Coronary artery (tissue), 2 donors: ENCODE measurements at regions not wholly inside any gene's neighbourhood (a gene's known extent, or its start where the extent isn't known, plus 50 kb on each side); places are given as distances from the start of the nearest gene placed in this dataset.

Experiments
- DNase-seq: peaks from one replicate; pipeline ENCODE4 v3.0.0-alpha.2; 2017; ENCODE audit warnings: low spot score
- H3K27ac ChIP-seq, 2 donors: fragments of 200-600 bp; sonication (generic); one replicate each; pipeline ENCODE4 v1.5.1; 2016 to 2019
- H3K4me3 ChIP-seq: fragments of 200-600 bp; sonication (generic); 2 replicates; pipeline ENCODE4 v1.5.1; 2016; ENCODE audit warnings: mild to moderate bottlenecking, moderate library complexity
- TF ChIP-seq, protein P1 (sequence below): fragments of 200-600 bp; sonication (generic); IDR thresholded peaks from one replicate; pipeline ENCODE4 v1.5.1; 2019; ENCODE audit warnings: antibody characterized with exemption

DNA sequence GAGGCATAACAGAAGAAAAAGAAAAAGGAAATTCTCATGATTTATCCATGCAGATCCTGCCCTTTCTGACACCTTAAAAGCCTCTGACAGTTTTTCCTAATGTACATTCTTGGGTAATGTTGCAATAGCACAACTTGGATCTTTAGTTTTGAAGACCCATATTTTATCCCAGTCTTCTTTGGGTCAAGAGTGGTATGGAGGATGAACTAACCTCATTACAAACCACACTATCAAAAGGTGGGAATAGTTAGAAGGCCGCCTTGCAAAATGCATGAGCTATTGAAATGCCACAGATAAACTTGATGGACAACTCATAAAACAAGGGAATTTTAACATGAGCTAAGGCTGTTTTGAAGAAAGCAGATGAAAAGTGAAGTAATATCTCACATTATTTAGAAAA, 1479.8 kb upstream of the ACVR2A start:
- DNase-seq: no peak
- TF ChIP-seq, protein P1, sequence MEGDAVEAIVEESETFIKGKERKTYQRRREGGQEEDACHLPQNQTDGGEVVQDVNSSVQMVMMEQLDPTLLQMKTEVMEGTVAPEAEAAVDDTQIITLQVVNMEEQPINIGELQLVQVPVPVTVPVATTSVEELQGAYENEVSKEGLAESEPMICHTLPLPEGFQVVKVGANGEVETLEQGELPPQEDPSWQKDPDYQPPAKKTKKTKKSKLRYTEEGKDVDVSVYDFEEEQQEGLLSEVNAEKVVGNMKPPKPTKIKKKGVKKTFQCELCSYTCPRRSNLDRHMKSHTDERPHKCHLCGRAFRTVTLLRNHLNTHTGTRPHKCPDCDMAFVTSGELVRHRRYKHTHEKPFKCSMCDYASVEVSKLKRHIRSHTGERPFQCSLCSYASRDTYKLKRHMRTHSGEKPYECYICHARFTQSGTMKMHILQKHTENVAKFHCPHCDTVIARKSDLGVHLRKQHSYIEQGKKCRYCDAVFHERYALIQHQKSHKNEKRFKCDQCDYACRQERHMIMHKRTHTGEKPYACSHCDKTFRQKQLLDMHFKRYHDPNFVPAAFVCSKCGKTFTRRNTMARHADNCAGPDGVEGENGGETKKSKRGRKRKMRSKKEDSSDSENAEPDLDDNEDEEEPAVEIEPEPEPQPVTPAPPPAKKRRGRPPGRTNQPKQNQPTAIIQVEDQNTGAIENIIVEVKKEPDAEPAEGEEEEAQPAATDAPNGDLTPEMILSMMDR: no peak
- H3K27ac ChIP-seq: no peak overlapping the region
- no peak overlapping the region for H3K4me3 ChIP-seq

DNA sequence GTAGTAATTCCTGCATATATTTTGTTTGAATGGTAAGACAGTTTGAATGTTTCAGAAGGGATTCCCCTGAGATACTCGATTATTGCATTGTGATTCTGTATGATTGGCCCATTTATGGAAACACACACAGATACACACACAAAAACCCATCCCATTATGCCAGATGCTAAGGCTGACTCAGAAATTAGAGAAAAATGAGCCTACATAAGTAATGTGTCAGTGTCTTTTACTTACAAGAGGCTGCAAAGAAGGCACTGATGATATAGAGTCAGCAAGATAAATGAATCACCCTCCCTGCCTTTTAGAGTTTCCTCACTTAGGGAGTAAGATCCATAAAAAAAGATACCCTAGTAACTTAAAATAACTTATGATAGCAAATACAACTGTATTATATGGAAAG, 1481.1 kb upstream of the ACVR2A start:
- DNase-seq: no peak
- H3K27ac ChIP-seq: no peak overlapping the region
- no peak overlapping the region for H3K4me3 ChIP-seq
- TF ChIP-seq, protein P1: no peak

DNA sequence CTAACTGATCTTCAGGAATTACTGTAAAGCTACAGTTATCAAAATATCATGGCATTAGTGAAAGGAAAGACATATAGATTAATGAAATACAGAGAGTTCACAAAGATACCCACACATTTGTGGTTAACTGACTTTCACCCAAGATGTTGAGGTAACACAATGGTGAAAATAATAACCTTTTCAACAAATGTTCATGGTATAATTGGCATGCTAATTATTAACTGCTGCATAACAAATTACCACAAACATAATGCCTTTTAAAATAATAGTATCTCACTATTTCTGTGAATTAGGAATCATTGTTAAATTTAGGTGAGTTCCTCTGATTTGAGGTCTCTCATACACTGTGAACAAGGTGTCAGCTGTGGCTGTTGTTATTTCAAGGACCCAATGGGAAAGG, 1493.1 kb upstream of the ACVR2A start:
- DNase-seq: no peak
- H3K27ac ChIP-seq: no peak overlapping the region
- TF ChIP-seq, protein P1: no peak
- no peak overlapping the region for H3K4me3 ChIP-seq

DNA sequence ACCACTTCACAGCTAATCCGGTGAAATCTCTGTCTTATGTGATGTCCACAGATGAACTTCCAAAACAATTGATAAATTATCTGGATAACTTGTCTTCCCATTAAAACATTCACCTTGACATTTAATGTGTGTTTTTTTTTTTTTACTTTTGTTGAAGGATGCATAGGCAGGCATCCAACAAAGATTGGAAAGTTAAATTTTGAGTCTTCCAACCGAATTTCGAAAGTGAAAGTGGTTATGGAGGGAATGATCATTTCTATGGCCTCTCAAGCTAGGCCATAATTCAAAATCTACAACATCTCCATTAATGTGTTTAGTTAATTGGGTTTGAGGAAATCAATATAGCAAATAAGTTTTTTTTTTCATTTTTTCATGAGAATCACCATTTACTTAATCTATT, 1495.5 kb upstream of the ACVR2A start:
- TF ChIP-seq, protein P1: no peak
- Histone ChIP-seq H3K27ac (no peak overlapping the region), H3K4me3 (no peak overlapping the region)
- DNase-seq: no peak

DNA sequence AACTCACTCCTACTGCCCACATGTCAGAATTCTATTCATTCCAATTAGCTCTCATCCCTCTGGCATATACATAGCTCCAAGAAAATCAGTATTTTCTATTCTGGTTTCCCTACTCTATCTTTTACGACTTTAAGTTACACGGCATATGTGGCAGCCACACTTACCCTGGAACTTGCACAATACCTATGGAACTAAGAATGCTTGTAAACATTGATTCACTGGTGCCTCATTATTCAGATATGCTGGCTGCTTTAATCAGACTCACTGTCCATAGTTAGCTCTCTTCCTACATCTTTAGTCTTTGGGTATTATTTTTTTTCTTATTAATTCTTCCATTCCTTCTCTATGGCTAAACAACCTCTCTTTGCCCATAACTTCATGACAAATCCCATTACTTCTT, 1519.9 kb upstream of the ACVR2A start:
- H3K27ac ChIP-seq: no peak overlapping the region
- no peak for DNase-seq
- TF ChIP-seq, protein P1: no peak
- no peak overlapping the region for H3K4me3 ChIP-seq

DNA sequence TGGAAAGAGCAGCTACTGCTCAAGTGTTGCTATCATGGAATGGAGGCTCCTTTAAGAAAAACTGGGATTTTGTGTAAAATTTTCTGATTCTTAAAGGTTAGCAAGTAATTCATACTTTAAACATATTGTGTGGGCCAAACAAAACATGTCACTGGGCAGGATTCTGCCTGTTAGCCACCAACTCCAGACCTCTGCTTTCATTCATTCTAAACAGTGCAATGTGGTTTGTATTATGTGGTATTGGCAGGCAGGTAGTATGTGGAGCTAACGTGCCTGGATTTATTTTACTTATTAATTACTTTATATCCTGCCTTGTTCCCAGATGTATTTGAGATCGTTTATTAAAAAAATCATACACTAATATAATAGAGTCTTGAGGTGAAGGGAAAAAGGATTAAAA, 1521.3 kb upstream of the ACVR2A start:
- DNase-seq: no peak
- Histone ChIP-seq H3K27ac (no peak overlapping the region), H3K4me3 (no peak overlapping the region)
- TF ChIP-seq, protein P1: no peak

DNA sequence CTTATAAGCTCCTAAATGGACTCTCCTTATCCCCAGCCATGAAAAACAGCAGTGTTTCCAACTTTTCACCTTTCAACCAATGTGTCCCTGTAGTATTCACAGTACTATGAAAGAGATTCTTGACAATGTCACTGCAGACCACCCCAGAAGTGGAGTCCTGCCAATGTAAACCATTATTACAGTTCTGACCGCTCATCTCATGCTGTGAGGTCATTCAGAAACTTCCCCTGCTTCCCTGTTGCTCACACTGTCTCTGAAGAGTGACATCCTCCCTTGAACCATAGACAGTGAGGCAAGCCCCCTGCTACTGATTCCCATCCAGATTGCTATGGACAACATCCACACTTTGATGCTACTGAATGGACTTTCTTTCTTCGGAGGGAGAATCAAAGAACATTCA, 1523.7 kb upstream of the ACVR2A start:
- TF ChIP-seq, protein P1: no peak
- Histone ChIP-seq H3K27ac (no peak overlapping the region), H3K4me3 (peak overlapping the region; percentile 7)
- no peak for DNase-seq
